NCI-H774 (cell line): ENCODE measurements at regions not wholly inside any gene's neighbourhood (a gene's known extent, or its start where the extent isn't known, plus 50 kb on each side); places are given as distances from the start of the nearest gene placed in this dataset.
"Not testable (repeated sequence)": the region's sequence is repeated elsewhere in the genome, so short reads cannot be mapped to it uniquely, and the experiment has no call there.

Source experiments
- DNase-seq: peaks from one replicate; lab custom pipeline; 2025; lab: John Stamatoyannopoulos, UW

DNA sequence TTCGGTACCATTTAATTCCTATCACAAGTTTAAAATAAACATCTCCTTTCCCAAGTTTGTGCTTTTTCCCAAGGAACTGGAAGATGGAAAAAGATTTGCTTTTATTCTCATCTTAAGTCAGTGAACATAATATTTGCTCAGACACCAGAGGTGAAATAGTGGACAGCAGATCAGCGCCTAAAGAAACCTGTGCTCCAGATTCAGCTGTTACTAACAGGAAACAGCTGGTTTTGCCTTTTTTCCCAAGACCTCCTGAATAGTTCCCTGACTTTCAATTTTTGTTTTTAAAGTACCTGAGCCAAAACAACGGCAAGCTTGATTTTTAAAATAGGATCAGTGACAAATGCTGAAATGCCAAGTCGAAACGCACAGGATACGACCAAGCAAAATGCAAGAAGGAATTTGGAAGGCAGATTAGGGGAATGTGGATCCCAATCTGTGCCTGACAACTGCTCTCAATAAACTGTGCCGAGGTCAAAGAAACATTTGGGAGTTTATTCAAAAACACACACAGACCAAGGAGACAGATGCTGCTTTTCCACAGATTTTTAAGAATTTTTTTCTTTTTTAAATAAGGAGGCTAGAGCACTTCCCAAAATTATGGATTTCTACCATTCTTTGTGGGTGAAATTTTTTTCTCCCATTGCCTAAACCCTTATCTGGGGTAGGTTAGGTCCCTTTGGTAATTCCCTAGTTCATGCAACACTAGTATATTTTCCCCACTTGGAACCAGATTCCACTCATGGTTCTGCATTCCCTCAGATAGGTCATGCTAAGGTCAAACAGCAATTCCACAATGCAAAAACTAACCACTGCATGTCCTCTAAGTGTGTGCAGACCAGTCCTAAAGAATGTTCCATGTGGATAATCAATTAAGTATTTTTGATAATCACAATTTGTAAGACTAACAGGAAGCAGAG is 121.5 kb upstream of the PDE1A start:
- DNase-seq: no peak

DNA sequence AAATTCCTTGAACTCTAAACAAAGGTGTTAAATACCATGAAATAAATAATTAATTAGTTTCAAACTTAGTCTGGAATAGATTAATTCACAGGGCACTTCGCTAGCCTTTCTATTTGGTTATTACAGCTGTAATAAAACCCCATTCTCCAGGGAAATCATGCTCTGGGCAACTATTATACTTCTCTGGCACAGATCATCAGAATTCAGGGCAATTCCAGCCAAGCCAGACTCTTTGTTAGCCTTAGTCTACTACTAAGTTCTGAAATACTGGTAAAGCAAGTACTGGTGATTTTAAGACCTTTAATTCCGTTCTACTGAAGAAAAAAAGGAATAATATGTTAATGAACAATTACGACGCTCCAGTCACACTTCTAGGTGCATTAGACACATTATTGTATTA is 123.4 kb upstream of the PDE1A start:
- no peak for DNase-seq

DNA sequence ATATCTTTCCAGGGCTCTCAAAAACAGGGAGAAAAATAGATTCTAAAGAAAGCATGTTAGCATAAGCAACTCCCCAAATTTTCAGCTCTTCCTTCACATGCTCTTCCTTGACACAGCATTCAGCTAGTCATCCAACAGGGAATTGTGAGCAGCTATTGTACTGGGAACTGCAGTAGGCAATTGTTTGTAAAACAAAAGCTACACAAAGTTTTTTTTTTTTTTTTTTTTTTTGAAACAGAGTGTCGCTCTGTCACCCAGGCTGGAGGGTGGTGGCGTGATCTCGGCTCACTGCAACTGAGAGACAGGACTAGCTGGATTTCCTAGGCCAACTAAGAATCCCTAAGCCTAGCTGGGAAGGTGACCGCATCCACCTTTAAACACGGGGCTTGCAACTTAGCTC is 125.4 kb upstream of the PDE1A start:
- not testable (repeated sequence) for DNase-seq

DNA sequence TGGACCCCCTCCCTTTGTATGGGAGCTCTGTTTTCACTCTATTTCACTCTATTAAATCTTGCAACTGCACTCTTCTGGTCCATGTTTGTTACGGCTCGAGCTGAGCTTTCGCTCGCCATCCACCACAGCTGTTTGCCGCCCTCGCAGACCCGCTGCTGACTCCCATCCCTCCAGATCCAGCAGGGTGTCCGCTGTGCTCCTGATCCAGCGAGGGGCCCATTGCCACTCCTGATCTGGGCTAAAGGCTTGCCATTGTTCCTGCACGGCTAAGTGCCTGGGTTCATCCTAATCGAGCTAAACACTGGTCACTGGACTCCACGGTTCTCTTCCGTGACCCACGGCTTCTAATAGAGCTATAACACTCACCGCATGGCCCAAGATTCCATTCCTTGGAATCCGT is 125.9 kb upstream of the PDE1A start:
- DNase-seq: not testable (repeated sequence)

DNA sequence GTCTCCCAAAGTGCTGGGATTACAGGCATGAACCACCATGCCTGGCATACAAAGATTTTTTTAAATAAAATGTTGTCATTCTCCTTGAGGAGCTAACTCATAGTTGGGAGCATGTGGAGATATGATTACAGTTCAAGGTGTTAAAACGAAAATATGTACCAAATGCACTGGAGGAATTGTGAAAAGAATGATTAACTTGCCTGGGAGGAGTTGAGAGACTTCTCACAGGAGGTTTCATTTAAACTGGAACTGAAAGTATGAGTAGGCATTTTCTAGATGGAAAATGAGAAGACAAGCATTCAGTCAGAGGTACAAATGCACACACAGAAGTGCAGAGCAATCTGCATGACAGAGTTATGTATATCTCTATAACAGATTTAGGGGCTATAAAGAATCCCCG is 126.6 kb upstream of the PDE1A start:
- DNase-seq: no peak

DNA sequence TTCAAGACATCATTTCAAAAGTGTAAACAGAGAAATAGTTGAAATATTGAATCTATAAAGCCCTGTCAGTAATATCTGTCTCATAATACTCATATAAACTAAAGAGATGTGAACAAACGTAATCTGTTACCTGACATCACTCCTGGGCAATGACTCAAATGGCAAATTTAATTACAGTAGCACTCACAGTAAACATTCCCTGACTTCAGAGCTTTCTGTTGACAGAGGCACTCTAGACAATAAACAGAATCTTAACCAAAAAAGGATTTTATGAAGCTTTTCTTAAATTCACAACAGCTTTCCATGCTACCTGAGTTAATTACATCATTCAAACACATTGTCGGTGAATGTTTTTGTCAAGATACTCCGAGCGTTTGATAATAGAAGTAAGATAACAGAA is 128.1 kb upstream of the PDE1A start:
- DNase-seq: peak; percentile 41

DNA sequence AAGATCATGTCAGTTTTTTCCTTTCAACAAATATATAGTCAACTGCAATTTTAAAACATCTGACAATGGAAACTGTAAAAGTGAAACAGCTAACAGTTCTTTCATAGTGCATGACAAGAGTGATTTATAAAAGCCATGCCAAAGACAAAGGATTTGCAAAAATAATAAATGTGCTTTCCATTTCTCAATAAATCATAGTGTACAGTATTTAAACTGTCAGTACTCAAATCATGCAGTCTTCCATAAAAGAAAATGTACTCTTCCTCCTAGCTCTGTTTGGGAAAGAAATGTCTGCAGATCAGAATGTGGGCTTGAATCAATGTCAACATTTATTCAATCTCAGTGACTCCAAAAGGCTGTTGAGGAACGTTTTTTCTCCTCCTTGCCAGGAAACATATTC is 131.7 kb upstream of the PDE1A start:
- no peak for DNase-seq

DNA sequence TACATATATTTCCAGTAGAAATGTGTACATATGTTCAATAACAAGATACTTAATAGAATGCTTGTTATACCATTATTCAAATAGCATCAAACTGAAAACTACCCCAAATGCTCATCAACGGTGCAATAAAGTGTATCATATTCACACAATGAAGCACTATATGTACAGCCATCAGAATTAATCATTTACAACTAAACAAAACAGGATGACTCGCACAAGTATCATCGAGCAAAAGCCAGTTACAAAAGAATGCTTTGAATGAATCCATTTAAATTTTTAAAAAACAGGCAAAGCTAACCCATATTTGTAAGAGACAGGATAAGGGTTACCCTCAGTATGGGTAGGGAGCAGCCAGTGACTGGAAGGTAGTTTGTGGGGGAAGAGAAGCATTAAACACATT is 132.8 kb upstream of the PDE1A start:
- no peak for DNase-seq

DNA sequence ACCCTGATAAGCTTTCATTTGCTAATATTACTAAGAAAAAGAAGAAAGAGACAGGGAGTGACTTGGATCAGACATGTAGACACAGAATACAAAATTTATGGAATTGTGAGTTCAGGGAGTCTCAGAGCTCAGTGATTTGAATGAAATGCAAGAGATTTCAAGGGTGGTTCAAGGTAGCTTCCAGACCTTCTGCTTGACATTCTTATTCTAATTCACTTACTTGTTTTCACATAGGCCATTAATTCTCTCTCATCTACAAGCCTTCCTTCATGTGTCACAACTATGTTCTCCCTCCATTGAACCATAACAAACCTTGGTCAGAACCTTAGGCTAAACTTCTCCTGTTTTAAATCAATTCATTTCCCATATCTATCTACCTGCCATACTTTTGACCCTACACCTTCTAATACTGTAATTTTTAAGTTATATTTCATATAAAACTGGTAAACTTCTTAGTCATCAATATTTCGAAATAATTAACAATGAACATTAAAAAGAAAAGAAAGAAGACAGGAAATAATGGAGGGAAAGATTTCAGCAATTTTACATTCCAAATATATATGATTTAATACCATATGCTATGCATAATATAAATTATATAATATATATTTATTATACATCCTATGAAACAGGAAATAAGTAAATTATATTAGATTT is 139.2 kb upstream of the PDE1A start:
- DNase-seq: no peak

DNA sequence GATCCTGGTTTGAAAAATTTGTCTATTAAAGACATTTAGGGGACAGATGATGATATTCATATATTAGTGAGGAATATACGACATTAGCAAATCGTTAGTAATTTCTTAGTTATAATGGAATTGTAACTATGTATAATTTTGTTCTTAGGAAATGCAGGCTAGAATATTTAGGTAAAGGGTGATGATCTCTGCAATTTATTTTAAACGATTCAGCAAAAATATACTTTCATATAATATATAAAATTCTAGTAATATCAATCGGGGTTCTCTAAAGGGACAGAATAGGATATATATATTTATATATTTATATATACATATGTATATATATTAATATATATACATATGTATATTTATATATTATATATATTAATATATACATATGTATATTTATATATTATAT is 142.5 kb upstream of the DNAJC10 start:
- DNase-seq: no peak

DNA sequence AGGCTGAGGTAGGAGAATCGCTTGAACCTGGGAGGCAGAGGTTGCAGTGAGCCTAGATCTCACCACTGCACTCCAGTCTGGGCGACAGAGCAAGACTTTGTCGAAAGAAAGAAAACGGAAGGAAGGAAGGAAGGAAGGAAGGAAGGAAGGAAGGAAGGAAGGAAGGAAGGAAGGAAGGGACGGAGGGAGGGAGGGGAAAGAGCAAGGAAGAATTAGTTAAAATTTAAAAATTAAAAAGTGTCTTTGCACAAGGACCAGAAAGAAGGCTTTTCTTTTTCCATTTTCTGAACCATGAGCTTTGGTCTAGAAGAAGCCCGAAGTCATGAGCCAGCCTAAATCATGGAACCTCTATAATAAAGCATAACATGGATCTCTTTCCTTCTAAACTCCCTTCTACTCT is 138.2 kb upstream of the DNAJC10 start:
- no peak for DNase-seq

DNA sequence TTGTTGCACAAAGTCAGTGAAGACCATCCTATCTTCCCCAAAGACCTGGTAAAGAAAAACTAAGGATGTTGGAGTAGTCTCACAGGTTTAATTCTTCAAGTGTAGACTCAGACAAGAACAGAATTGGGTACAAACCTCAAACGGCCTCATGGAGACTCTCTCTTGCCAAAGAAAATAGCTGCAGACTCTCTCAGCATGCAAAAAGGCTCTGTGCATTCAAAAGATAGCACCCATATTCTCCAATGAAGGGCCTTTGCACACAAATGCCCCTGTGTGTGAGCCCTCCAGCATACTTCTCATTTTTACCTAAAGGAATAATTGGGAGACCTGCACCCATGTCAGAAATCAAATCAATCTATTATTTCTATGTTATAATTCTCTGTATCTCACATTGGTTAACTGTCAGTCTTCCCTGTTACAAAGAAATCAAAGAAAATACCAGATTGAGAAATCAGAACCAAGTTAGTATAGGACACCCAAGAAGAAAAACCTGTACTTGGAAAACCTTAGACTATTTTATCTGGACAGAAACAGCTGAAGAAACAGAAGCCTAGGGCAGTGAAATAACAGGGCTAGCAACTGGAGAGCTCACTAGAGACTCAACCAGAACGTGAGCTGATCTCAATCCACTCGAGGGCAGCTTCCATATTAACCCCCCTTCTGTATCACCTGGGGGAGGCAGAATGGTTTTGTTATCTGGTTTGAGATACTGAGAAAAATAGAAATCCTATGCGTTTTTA is 134.7 kb upstream of the DNAJC10 start:
- no peak for DNase-seq

DNA sequence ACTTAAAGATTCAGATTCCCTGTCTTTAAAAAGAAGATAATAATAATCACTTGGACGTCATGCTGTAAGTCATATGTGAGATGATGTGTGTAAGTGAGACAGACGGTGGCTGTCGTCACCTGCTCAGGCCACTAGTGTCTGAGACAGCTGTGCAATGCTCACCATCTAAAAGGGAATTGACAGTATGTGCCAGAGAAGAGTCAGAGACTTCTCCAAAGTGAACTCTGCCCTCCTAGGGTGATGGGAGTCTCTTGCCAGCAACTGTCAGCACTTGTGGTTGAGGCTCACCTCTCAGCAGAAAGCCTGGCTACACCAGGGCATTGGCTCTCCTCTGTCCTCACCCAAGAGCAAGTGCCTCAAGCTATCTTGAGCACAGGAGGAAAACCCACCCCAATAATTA is 131.6 kb upstream of the DNAJC10 start:
- no peak for DNase-seq

DNA sequence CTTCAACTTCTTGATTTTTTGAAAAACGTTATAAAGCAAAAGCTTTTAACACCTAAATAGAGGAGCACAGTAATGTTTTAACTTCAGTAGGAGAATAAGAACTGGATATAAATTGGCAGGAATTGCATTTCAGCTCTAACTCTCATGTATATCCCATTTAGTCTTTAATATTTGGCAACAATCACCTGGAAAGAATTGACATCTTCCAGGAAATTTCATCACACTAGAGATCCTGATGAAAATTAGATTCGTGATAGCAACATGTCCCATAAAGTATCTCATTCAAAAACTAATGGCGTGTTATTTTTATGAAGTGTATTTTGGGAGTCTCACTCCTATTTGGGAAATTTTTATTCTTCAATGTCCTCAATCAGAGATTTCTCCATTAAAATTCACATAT is 131.1 kb upstream of the DNAJC10 start:
- no peak for DNase-seq

DNA sequence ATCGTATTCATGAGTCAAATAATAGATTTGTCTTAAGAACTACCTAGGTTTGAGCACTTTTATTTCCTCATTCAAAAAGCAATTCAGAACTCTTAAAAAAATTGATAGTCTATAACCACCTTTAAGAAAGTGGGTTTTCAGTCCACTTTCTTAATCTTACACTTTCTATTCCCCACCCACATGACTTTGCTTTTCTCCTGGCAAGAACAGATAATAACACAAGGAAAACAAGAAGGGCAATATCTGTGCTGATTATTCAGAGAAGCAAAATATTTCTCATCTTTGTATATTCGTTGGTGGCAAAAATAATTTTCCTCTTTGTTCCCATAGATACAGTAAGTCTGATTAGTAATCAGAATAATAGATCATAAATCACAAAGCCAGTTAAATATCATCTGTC is 130.6 kb upstream of the DNAJC10 start:
- DNase-seq: no peak

DNA sequence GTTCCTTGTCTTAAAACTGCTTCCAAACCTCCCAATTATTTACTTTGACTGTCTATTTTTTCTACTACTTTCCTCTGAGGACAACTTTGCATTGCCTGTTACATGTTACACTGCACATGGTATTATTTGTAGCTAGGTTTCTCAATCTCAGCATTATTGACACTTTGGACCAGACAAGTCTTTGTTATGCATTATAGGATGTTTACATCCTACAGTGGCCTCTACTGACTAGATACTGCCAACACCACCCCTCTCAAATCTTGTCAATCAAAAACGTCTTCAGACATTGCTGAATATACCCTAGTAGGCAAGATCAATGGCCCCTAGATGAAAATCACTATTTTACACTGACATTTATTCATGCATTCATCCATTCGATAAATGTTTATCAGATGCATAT is 129.6 kb upstream of the DNAJC10 start:
- DNase-seq: no peak

DNA sequence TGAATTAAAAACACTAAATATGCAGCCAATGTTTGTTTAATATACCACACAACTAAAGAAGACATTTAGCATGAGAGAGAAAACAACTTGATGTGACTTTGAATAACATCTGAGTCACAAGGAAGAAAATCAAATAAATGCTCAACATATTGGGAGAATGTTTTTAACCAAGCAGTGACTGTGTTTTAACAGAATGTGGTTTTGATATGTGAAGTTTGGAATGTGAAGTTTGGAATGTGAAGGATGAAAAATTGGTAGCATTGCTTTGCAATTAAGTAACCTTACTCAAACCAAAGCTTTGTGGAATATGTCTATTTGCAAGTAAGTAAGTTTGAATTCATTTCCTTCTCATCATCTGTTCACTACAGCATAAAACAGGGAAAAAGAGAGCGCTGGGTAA is 128.2 kb upstream of the DNAJC10 start:
- DNase-seq: no peak

DNA sequence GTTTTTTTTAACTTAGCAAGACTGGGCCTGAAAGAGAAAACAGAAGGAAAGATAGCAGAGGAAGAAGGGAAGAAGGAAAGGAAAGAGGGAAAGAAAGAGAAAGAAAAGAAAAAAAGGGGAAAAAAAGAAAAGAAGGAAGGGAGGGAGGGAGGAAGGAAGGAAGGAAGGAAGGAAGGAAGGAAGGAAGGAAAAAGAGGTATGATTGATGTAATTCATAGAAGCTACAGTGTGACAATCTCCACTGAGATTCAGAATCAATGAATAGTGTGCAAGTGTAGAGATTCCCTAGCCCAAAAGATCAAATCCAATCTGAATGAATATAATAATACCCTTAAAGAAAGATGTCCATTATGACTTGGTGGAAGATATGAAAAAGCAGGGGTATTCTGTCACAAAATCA is 126.9 kb upstream of the DNAJC10 start:
- no peak for DNase-seq

DNA sequence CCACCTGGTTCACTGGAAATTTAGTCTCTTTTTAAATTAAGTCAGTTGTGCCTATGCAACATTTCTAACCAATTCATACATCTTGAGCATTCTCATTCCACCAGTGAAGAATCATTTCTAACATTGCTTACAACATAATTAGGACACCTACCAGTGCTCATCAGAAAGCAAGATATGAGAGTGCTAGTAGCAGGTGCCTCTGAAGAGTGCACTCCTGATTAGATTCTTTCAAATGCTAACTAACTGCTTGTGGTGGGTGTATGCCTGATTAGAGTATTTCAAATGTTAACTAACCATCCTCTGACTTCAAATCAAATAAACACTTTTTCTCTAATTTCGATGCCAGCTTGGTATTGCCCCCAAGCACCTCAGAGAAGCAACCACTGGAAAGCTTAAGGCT is 124.3 kb upstream of the DNAJC10 start:
- no peak for DNase-seq

DNA sequence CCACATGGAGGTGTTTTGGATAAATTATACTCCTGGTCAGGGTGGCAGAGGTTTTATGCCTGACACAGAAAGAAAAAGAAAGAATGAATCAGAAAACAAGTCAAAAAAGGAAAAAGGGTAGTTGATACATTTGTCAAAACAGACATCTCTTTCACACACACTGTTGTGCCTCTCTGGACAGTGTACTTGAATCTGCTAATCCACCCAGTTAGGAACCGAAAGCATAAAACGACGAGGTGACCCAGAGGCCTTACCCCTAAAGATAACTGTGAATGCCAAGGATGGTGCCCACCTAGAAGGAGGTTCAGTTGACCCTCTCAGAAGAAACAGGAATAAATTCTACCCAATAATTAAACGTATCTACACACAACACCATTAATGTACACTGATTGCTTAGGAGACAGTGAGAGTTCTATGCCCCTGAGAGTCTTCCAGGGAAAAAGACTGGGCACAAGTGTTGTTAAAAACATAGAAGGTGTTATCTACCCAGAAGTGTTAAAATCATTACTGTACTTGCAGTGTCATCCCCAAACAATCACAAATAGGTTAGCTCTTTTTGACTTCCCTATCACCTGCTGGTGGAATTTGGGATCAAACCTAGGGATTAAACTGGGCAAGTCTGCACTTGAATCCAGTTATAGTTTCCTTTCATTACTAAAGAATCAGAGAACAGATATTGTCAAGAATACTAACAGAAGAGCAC is 123.2 kb upstream of the DNAJC10 start:
- no peak for DNase-seq

DNA sequence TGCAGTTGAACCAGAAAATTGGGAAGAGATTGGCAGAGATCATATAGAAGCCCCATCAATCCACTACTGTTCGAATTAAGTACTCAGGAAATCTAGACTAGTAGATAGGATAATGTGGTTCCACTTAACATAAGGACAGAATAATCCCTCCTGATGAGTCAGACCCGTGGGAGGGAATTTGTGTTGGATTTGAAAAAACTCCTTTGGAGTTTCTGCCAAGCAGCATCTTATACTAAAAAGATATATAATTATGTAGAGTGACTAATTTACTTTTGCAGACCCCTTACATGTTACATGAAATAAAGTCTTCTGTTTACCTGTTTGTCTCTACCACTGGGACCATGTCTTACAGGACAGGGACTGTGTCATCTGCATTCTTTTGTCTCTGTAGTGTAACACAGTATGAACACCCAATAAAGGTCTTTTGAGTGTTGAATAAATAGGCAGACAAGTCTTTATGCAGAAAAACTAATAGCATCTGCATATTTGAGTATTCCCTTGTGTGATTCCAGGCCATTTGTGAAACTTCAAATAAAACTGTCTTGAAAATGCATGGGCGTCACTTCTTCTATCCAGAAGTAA is 122.6 kb upstream of the DNAJC10 start:
- DNase-seq: no peak

DNA sequence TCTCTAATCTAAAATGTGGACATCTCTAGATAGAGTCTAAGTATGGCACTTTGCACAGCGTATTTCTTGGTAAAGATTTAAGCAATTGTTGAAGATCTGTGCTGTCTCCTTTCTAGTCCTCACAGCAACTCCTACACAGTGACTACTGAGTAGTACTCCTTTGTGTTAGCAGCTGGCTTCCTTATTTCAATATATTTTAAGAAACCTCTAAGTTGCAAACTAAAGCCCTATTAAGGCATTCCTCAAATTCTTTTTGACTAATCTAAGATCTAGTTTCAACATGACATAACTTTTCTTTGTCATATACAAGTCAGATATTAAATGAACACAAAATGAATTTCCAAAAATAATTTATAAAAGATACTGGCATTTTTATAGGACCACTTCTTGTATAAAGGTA is 121.8 kb upstream of the DNAJC10 start:
- no peak for DNase-seq
